IPS-18a (cell line): ENCODE measurements at regions not wholly inside any gene's neighbourhood (a gene's known extent, or its start where the extent isn't known, plus 50 kb on each side); places are given as distances from the start of the nearest gene placed in this dataset.
"Not testable (repeated sequence)": the region's sequence is repeated elsewhere in the genome, so short reads cannot be mapped to it uniquely, and the experiment has no call there.

Experiments used
- H3K27ac ChIP-seq: one replicate; pipeline ENCODE4 v1.5.1; 2013; ENCODE audit warnings: low read length
- H3K27me3 ChIP-seq: one replicate; pipeline ENCODE4 v1.6.1; 2013; ENCODE audit warnings: mild to moderate bottlenecking, low read length; ENCODE audit not compliant: control insufficient read depth, insufficient read depth
- H3K36me3 ChIP-seq: one replicate; pipeline ENCODE4 v1.6.1; 2013; ENCODE audit warnings: low read depth, low read length; ENCODE audit not compliant: control insufficient read depth
- H3K4me1 ChIP-seq: one replicate; pipeline ENCODE4 v1.6.1; 2013; ENCODE audit warnings: low read depth, low read length; ENCODE audit not compliant: control insufficient read depth
- H3K4me3 ChIP-seq: one replicate; pipeline ENCODE4 v1.5.1; 2013; ENCODE audit warnings: low read length
- H3K9ac ChIP-seq: one replicate; pipeline ENCODE4 v1.6.1; 2013; ENCODE audit warnings: mild to moderate bottlenecking, low read length, moderate library complexity
- H3K9me3 ChIP-seq: one replicate; pipeline ENCODE4 v1.6.1; 2013; ENCODE audit warnings: low read depth, low read length; ENCODE audit not compliant: control insufficient read depth

GRCh38 chr14:83047059-83047830 is 1513.6 kb upstream of the SEL1L start:
- Histone ChIP-seq H3K4me3 (no peak overlapping the region), H3K36me3 (no peaks in the 10 kb centered on the region), H3K9ac (no peak overlapping the region), H3K27me3 (no peaks in the 10 kb centered on the region), H3K9me3 (no peaks in the 10 kb centered on the region), H3K27ac (no peak overlapping the region), H3K4me1 (no peaks in the 10 kb centered on the region)

GRCh38 chr14:83053022-83053710 is 1519.5 kb upstream of the SEL1L start:
- Histone ChIP-seq H3K9ac (no peak overlapping the region), H3K36me3 (no peaks in the 10 kb centered on the region), H3K4me3 (no peak overlapping the region), H3K27ac (no peak overlapping the region), H3K9me3 (no peaks in the 10 kb centered on the region), H3K27me3 (no peaks in the 10 kb centered on the region), H3K4me1 (no peaks in the 10 kb centered on the region)

- no peak overlapping the region for H3K27ac ChIP-seq
- H3K9ac ChIP-seq: no peak overlapping the region
- no peak overlapping the region for H3K4me3 ChIP-seq
- H3K36me3 ChIP-seq: no peaks in the 10 kb centered on the region
- H3K27me3 ChIP-seq: no peaks in the 10 kb centered on the region
- no peaks in the 10 kb centered on the region for H3K9me3 ChIP-seq
- H3K4me1 ChIP-seq: no peaks in the 10 kb centered on the region
These were observed 1524.4 kb upstream of the SEL1L start for GRCh38 chr14:83058068-83058467.

- Histone ChIP-seq H3K9me3 (no peaks in the 10 kb centered on the region), H3K36me3 (no peaks in the 10 kb centered on the region), H3K27me3 (no peaks in the 10 kb centered on the region), H3K9ac (no peak overlapping the region), H3K4me3 (no peak overlapping the region), H3K27ac (no peak overlapping the region), H3K4me1 (no peaks in the 10 kb centered on the region)
These were observed 1538.3 kb upstream of the SEL1L start for GRCh38 chr14:83071888-83072501.

GRCh38 chr14:83085136-83085535 is 1551.5 kb upstream of the SEL1L start:
- no peak overlapping the region for H3K27ac ChIP-seq
- peaks cover 10% of the 10 kb centered on the region for H3K4me1 ChIP-seq
- H3K4me3 ChIP-seq: no peak overlapping the region
- no peaks in the 10 kb centered on the region for H3K9me3 ChIP-seq
- no peak overlapping the region for H3K9ac ChIP-seq
- H3K36me3 ChIP-seq: no peaks in the 10 kb centered on the region
- no peaks in the 10 kb centered on the region for H3K27me3 ChIP-seq

- no peaks in the 10 kb centered on the region for H3K36me3 ChIP-seq
- no peak overlapping the region for H3K27ac ChIP-seq
- H3K27me3 ChIP-seq: no peaks in the 10 kb centered on the region
- no peak overlapping the region for H3K9ac ChIP-seq
- peaks cover 10% of the 10 kb centered on the region for H3K4me1 ChIP-seq
- H3K4me3 ChIP-seq: no peak overlapping the region
- no peaks in the 10 kb centered on the region for H3K9me3 ChIP-seq
These were observed 1552.1 kb upstream of the SEL1L start for GRCh38 chr14:83085725-83086124.

- not testable (repeated sequence) for H3K36me3 ChIP-seq, H3K27ac ChIP-seq, H3K9ac ChIP-seq, H3K4me3 ChIP-seq, H3K4me1 ChIP-seq, H3K27me3 ChIP-seq, H3K9me3 ChIP-seq
These were observed 1558.6 kb upstream of the SEL1L start for GRCh38 chr14:83091991-83092956.

GRCh38 chr14:83096092-83096491 is 1562.4 kb upstream of the SEL1L start:
- H3K9me3 ChIP-seq: no peaks in the 10 kb centered on the region
- H3K27me3 ChIP-seq: no peaks in the 10 kb centered on the region
- no peaks in the 10 kb centered on the region for H3K36me3 ChIP-seq
- H3K4me1 ChIP-seq: no peaks in the 10 kb centered on the region
- no peak overlapping the region for H3K27ac ChIP-seq
- no peak overlapping the region for H3K4me3 ChIP-seq
- H3K9ac ChIP-seq: no peak overlapping the region

- H3K9ac ChIP-seq: no peak overlapping the region
- H3K4me1 ChIP-seq: no peaks in the 10 kb centered on the region
- H3K36me3 ChIP-seq: no peaks in the 10 kb centered on the region
- no peaks in the 10 kb centered on the region for H3K27me3 ChIP-seq
- H3K27ac ChIP-seq: no peak overlapping the region
- H3K4me3 ChIP-seq: no peak overlapping the region
- H3K9me3 ChIP-seq: peaks cover 3% of the 10 kb centered on the region
These were observed 1568.2 kb upstream of the SEL1L start for GRCh38 chr14:83101846-83102245.

GRCh38 chr14:83118029-83118428 is 1584.4 kb upstream of the SEL1L start:
- H3K27ac ChIP-seq: no peak overlapping the region
- H3K27me3 ChIP-seq: no peaks in the 10 kb centered on the region
- no peaks in the 10 kb centered on the region for H3K36me3 ChIP-seq
- H3K9me3 ChIP-seq: no peaks in the 10 kb centered on the region
- no peak overlapping the region for H3K4me3 ChIP-seq
- H3K9ac ChIP-seq: no peak overlapping the region
- no peaks in the 10 kb centered on the region for H3K4me1 ChIP-seq

- Histone ChIP-seq H3K36me3 (no peaks in the 10 kb centered on the region), H3K27ac (no peak overlapping the region), H3K27me3 (no peaks in the 10 kb centered on the region), H3K4me1 (no peaks in the 10 kb centered on the region), H3K9ac (no peak overlapping the region), H3K4me3 (no peak overlapping the region), H3K9me3 (no peaks in the 10 kb centered on the region)
These were observed 1586.5 kb upstream of the SEL1L start for GRCh38 chr14:83120187-83120586.
